ENCODE measurements at regions not wholly inside any gene's neighbourhood (a gene's known extent, or its start where the extent isn't known, plus 50 kb on each side); places are given as distances from the start of the nearest gene placed in this dataset.
"Not testable (repeated sequence)": the region's sequence is repeated elsewhere in the genome, so short reads cannot be mapped to it uniquely, and the experiment has no call there.

GRCh38 chr12:102255687-102256086 is 58.1 kb upstream of the PMCH start:
- not testable (repeated sequence) for H3K4me1 Mint-ChIP-seq (ENCODE audit: low read depth in 2 of 2); H3K4me3 Mint-ChIP-seq; H3K27ac Mint-ChIP-seq; H3K9me3 Mint-ChIP-seq; ATAC-seq; DNase-seq (ENCODE audit: low spot score)
- H3K36me3 Mint-ChIP-seq = peaks cover 15% of the 10 kb centered on the region
- H3K27me3 Mint-ChIP-seq = peaks cover 0 to 20% of the 10 kb centered on the region in 2 donors

GRCh38 chr12:102251005-102251404 is 53.4 kb upstream of the PMCH start:
- H3K36me3 Mint-ChIP-seq; ATAC-seq; H3K4me1 Mint-ChIP-seq (ENCODE audit: low read depth in 2 of 2); H3K27ac Mint-ChIP-seq; DNase-seq (ENCODE audit: low spot score); H3K4me3 Mint-ChIP-seq: not testable (repeated sequence)
- Mint-ChIP-seq H3K9me3 (peaks cover 10% of the 10 kb centered on the region), H3K27me3 (peaks cover 0 to 17% of the 10 kb centered on the region in 2 donors)

- no peak overlapping the region for H3K4me3 Mint-ChIP-seq
- peaks cover 0 to 20% of the 10 kb centered on the region in 2 donors for H3K27me3 Mint-ChIP-seq
- no peaks in the 10 kb centered on the region for H3K4me1 Mint-ChIP-seq (ENCODE audit: low read depth in 2 of 2)
- ATAC-seq (no peak), DNase-seq (ENCODE audit: low spot score) (no peak)
- peaks cover 11% of the 10 kb centered on the region for H3K9me3 Mint-ChIP-seq
- H3K27ac Mint-ChIP-seq = no peak overlapping the region
- peaks cover 3% of the 10 kb centered on the region for H3K36me3 Mint-ChIP-seq
These were observed 51.6 kb upstream of the PMCH start for GRCh38 chr12:102249079-102249841.

All from natural killer cell treated with Interleukin-12 subunit alpha and Interleukin-12 subunit beta and Interleukin-15 and Interleukin-18, amount 100 ng/mL, for 72 hours (primary cell).